GM06990 (cell line): ENCODE measurements at regions not wholly inside any gene's neighbourhood (a gene's known extent, or its start where the extent isn't known, plus 50 kb on each side); places are given as distances from the start of the nearest gene placed in this dataset.

Source experiments
- DNase-seq: peaks from one replicate; pipeline ENCODE4 v3.0.0-alpha.2; 2011; ENCODE audit not compliant: insufficient read length; ENCODE audit errors: extremely low read depth
- H3K27me3 ChIP-seq: replicated peaks from 2 replicates; pipeline ENCODE4 v1.6.0; 2011; ENCODE audit warnings: low read length; ENCODE audit not compliant: control insufficient read depth, insufficient read depth
- H3K36me3 ChIP-seq: 2 replicates; pipeline ENCODE4 v1.5.1; 2011; ENCODE audit warnings: low read length; ENCODE audit not compliant: control insufficient read depth, insufficient read depth
- H3K4me3 ChIP-seq: replicated peaks from 2 replicates; pipeline ENCODE4 v1.5.1; 2011; ENCODE audit warnings: low read depth, mild to moderate bottlenecking, control low read depth, low read length
- CTCF ChIP-seq: IDR thresholded peaks from 2 replicates; pipeline ENCODE4 v1.5.1; 2011; ENCODE audit warnings: low read length, control low read depth, mild to moderate bottlenecking, inconsistent platforms; ENCODE audit not compliant: insufficient read depth, poor library complexity, severe bottlenecking

- no peak for TF ChIP-seq CTCF
- Histone ChIP-seq H3K27me3 (no peaks in the 10 kb centered on the region), H3K36me3 (no peaks in the 10 kb centered on the region), H3K4me3 (no peak overlapping the region)
- no peak for DNase-seq
These were observed 66.4 kb downstream of the VCPKMT start for GRCh38 chr14:50049703-50050570.

DNA sequence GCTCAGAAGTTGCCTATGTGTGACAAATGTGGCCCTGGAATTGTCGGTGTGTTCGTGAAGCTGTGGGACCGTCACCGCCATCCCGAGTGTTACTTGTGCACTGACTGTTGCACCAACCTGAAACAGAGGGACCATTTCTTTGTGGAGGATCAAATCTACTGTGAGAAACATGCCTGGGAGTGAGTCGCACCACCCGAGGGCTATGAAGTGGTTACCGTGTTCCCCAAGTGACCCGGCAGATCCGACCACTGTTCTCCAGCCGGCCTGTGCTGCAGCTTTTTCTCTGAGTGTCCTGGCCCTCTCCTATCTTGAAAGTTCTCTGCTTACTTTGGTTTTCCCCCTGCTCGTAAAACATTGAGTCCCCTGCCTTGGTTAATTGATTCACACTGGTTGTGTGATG lies 65.3 kb downstream of the VCPKMT start:
- Histone ChIP-seq H3K27me3 (no peaks in the 10 kb centered on the region), H3K4me3 (no peak overlapping the region), H3K36me3 (no peaks in the 10 kb centered on the region)
- no peak for TF ChIP-seq CTCF
- DNase-seq, result no peak

- no peak for DNase-seq
- no peak for TF ChIP-seq CTCF
- no peaks in the 10 kb centered on the region for H3K36me3 ChIP-seq
These were observed 64.7 kb downstream of the VCPKMT start for GRCh38 chr14:50051706-50052105.

DNA sequence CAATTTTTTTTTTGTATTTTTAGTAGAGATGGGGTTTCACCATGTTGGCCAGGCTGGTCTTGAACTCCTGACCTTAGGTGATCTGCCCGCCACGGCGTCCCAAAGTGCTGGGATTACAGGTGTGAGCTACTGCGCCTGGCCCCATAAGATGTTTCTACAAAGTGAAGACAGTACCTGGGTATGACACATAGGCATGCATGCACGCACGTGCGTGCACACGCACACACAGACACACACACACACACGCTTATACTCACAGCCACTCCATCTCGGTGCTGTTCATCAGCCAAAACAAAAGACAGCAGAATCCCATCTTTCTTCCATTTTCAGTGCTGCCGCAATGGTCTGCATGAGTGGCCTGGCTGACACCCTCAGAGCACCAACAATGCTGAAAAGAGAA lies 63.9 kb downstream of the VCPKMT start:
- no peak for DNase-seq
- Histone ChIP-seq H3K36me3 (no peaks in the 10 kb centered on the region), H3K4me3 (no peak overlapping the region), H3K27me3 (no peaks in the 10 kb centered on the region)
- TF ChIP-seq CTCF, result no peak

More at GRCh38 chr14:50051706-50052105, 64.7 kb downstream of the VCPKMT start:
- H3K27me3 ChIP-seq, result no peaks in the 10 kb centered on the region
- no peak overlapping the region for H3K4me3 ChIP-seq

DNA sequence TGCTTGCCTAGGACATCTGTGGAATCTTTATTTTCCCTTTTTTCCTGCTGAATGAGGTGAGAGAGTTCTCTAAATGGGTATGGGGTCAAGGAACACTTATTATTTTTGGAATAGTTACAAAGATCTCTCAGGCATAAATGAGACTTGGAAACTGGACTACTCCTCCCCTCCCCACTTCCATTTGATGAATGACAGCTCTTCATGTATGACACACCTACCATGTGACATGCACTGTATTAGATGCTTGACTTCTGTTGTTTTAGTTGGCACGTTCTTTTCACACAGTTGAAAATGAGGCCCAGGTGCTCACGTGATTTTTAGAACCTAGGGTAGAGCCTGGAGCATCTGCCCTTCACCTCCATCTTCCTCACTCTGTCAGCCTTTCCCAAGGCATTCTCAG lies 62.4 kb downstream of the VCPKMT start:
- no peak for DNase-seq
- Histone ChIP-seq H3K4me3 (no peak overlapping the region), H3K27me3 (no peaks in the 10 kb centered on the region), H3K36me3 (no peaks in the 10 kb centered on the region)
- no peak for TF ChIP-seq CTCF
